Adipocyte (in vitro differentiated cells): ENCODE measurements at regions not wholly inside any gene's neighbourhood (a gene's known extent, or its start where the extent isn't known, plus 50 kb on each side); places are given as distances from the start of the nearest gene placed in this dataset.
A peak's percentile ranks its signal among the peaks of the same experiment; 100 is the strongest.
"Not testable (repeated sequence)": the region's sequence is repeated elsewhere in the genome, so short reads cannot be mapped to it uniquely, and the experiment has no call there.

ENCODE experiments used
- DNase-seq: peaks from one replicate; pipeline ENCODE4 v3.0.0-alpha.2; 2015; ENCODE audit warnings: low read depth
- H3K27me3 ChIP-seq: replicated peaks from 2 replicates; pipeline ENCODE4 v1.7.0; 2013; ENCODE audit warnings: mild to moderate bottlenecking, low read length, moderate library complexity; ENCODE audit not compliant: control insufficient read depth, insufficient read depth
- H3K36me3 ChIP-seq: 2 replicates; pipeline ENCODE4 v1.7.0; 2013; ENCODE audit warnings: low read length, mild to moderate bottlenecking, moderate library complexity; ENCODE audit not compliant: control insufficient read depth, insufficient read depth, severe bottlenecking
- H3K4me1 ChIP-seq: 2 replicates; pipeline ENCODE4 v1.7.0; 2013; ENCODE audit warnings: mild to moderate bottlenecking, low read length, moderate library complexity; ENCODE audit not compliant: control insufficient read depth, insufficient read depth
- H3K4me3 ChIP-seq: 2 replicates; pipeline ENCODE4 v1.7.0; 2013; ENCODE audit warnings: mild to moderate bottlenecking, low read length, moderate library complexity
- H3K9ac ChIP-seq: 2 replicates; pipeline ENCODE4 v1.7.0; 2013; ENCODE audit warnings: mild to moderate bottlenecking, low read length, moderate library complexity
- H3K9me3 ChIP-seq: 2 replicates; pipeline ENCODE4 v1.7.0; 2013; ENCODE audit warnings: mild to moderate bottlenecking, low read length, moderate library complexity; ENCODE audit not compliant: control insufficient read depth

DNA sequence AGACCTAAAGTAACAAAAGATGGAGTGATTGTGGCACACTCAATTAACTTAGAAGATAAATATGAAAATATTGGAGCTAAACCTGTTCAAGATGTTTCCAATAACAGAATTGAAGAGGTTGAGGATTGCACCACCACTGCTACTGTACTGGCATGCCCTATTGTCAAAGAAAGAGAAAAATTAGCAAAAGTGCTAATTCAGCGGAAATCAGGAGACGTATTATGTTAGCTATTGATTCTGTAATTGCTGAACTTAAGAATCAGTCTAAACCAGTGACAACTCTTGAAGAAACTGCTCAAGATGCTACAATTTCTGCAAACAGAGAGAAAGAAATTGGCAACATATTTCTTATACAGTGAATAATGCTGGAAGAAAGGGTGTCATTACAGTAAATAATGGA is 754.4 kb downstream of the CDH18 start:
- H3K9ac ChIP-seq = no peak overlapping the region
- no peaks in the 10 kb centered on the region for H3K36me3 ChIP-seq
- H3K4me1 ChIP-seq = no peaks in the 10 kb centered on the region
- no peak overlapping the region for H3K4me3 ChIP-seq
- no peaks in the 10 kb centered on the region for H3K9me3 ChIP-seq
- no peak for DNase-seq
- H3K27me3 ChIP-seq = no peaks in the 10 kb centered on the region

DNA sequence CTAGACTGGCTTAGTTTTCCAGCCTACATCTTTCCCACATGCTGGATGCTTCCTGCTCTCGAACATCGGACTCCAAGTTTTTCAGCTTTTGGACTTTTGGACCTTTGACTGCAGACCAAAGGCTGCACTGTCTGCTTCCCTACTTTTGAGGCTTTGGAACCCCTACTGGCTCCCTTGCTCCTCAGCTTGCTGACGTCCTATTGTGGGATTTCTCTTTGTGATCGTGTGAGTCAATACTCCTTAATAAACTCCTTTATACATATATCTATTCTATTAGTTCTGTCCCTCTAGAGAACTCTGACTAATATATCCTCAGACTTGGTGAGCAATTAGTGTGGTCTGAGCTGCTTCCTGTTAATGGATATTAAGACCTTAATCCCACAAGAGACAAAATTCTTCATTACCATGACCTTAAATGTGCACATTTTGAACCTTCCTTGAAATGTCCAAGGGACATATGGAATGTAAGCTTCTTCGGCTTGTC is 752.9 kb downstream of the CDH18 start:
- no peak overlapping the region for H3K4me3 ChIP-seq
- DNase-seq = no peak
- no peaks in the 10 kb centered on the region for H3K4me1 ChIP-seq
- H3K9me3 ChIP-seq = no peaks in the 10 kb centered on the region
- no peaks in the 10 kb centered on the region for H3K36me3 ChIP-seq
- H3K9ac ChIP-seq = no peak overlapping the region
- H3K27me3 ChIP-seq = no peaks in the 10 kb centered on the region

DNA sequence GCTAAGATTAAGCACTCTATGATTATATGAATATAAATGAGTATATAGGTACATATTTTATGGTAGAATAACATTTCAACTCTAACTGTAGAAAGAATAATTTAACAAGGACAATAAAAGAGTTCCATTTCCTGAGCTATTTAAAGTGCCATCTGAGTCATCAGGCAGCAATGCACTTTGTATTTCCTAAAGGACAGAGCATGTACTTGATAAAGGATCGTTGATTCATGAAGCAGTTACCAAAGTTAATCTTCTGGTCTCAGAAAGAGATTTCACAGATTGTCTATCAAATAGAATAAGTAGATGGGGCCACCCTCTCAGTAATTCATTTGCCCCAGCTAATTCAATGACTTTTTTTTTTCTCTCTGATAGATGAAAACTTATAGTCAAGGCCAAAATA is 747.8 kb downstream of the CDH18 start:
- Histone ChIP-seq H3K36me3 (no peaks in the 10 kb centered on the region), H3K4me1 (no peaks in the 10 kb centered on the region), H3K9me3 (no peaks in the 10 kb centered on the region), H3K9ac (no peak overlapping the region), H3K4me3 (no peak overlapping the region), H3K27me3 (no peaks in the 10 kb centered on the region)
- peak; percentile 60 for DNase-seq

DNA sequence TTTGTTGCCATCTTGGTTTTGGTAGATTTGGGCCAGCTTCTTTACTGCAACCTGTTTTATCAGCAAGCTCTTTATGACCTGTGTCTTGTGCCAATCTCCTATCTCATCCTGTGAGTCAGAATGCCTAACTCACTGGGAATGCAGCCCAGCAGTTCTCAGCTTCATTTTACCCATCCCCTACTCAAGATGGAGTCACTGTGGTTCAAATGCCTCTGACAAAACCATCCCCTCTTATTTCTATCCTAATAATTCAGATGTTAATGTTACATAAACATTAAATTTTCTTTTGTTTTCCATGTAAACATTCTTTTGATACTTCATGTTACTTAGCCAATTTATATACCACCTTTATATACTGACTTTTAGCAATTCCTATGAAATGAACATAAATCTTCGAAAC is 746.3 kb downstream of the CDH18 start:
- Histone ChIP-seq H3K36me3 (no peaks in the 10 kb centered on the region), H3K4me3 (no peak overlapping the region), H3K27me3 (no peaks in the 10 kb centered on the region), H3K9ac (no peak overlapping the region), H3K9me3 (no peaks in the 10 kb centered on the region), H3K4me1 (no peaks in the 10 kb centered on the region)
- no peak for DNase-seq

DNA sequence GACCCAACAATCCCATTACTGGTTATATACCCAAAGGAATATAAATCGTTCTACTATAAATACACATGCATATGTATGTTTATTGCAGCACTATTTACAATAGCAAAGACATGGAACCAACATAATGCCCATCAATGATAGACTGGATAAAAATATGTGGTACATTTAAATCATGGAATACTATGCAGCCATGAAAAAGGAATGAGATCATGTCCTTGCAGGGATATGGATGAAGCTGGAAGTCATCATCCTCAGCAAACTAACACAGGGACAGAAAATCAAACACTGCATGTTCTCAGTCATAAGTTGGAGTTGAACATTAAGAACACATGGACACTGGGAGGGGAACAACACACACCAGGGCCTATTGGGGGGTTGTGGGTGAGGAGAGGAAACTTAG is 741.8 kb downstream of the CDH18 start:
- DNase-seq, H3K9me3 ChIP-seq, H3K4me1 ChIP-seq, H3K4me3 ChIP-seq, H3K27me3 ChIP-seq, H3K36me3 ChIP-seq, H3K9ac ChIP-seq: not testable (repeated sequence)

DNA sequence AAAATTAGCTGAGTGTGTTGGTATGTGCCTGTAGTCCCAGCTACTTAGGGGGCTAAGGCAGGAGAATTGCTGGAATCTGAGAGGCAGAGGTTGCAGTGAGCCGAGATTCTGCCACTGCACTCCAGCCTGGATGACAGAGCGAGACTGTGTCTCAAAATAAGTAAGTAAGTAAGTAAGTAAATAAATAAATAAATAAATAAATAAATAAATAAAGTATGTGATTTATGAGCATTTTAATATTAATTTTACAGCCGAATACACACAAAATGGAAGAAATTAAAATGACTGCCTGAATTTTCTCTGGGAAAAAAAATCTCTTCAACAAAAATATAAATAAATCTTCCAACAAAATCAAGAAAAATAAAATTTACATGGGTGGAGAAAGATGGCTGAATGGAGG is 740.7 kb downstream of the CDH18 start:
- Histone ChIP-seq H3K4me3 (no peak overlapping the region), H3K27me3 (no peaks in the 10 kb centered on the region), H3K9me3 (no peaks in the 10 kb centered on the region), H3K36me3 (no peaks in the 10 kb centered on the region), H3K4me1 (no peaks in the 10 kb centered on the region), H3K9ac (no peak overlapping the region)
- no peak for DNase-seq

DNA sequence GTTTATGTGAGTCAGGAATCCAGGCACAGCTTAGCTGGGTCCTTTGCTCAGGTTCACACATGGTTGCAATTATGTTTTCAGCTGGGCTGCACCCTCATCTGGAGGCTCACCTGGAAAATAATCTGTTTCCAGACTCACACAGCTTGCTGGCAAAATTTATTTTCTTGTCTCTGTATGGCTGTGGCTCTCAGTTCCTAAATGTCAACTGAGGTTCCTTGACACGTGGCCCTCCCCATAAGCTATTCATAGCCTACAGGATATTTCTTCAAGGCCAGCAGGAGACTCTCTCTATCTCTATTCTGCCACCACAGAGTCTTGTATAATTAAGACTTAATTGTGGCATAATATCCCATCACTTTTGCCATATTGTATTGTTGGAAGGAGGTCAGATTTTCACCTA is 732.0 kb downstream of the CDH18 start:
- no peaks in the 10 kb centered on the region for H3K4me1 ChIP-seq
- no peaks in the 10 kb centered on the region for H3K9me3 ChIP-seq
- H3K36me3 ChIP-seq = no peaks in the 10 kb centered on the region
- DNase-seq = no peak
- no peak overlapping the region for H3K4me3 ChIP-seq
- H3K27me3 ChIP-seq = no peaks in the 10 kb centered on the region
- no peak overlapping the region for H3K9ac ChIP-seq

DNA sequence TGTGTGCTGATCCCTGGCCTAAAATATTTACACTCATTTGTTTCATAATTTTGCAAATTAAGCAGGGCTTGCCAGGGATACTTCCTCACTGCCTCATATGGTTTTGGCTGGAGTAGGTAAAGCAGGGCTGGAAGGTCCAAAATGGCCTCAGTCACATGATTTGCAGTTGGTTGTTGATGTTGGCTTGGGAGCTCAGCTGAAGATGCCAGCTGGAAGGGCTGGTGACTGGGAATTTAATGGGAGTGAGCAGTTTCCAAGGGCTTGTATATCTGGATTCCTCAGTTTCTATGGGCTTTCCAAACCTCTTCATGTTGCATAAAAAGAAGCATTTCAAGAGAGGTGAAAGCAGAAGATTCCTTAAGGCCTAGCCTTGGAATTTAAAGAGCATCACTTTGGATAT is 729.3 kb downstream of the CDH18 start:
- Histone ChIP-seq H3K36me3 (no peaks in the 10 kb centered on the region), H3K9me3 (no peaks in the 10 kb centered on the region), H3K9ac (no peak overlapping the region), H3K4me1 (no peaks in the 10 kb centered on the region), H3K4me3 (no peak overlapping the region), H3K27me3 (no peaks in the 10 kb centered on the region)
- DNase-seq = no peak

DNA sequence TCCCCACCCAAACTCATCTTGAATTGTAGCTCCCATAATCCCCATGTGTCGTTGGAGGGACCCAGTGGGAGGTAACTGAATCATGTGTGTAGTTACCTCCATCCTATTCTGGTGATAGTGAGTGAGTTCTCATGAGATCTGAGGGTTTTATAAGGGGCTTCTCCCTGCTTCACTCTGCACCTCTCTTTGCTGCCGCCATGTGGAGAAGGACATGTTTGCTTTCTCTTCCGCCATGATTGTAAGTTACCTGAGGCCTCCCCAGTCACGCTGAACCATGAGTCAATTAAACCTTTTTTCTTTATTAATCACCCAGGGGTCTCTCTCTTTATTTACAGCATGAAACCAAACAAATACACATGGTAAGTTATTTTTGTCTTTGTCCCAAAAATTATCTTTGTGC is 726.1 kb downstream of the CDH18 start:
- Histone ChIP-seq H3K9ac (no peak overlapping the region), H3K27me3 (no peaks in the 10 kb centered on the region), H3K4me3 (no peak overlapping the region), H3K36me3 (no peaks in the 10 kb centered on the region), H3K4me1 (no peaks in the 10 kb centered on the region), H3K9me3 (no peaks in the 10 kb centered on the region)
- DNase-seq = no peak

DNA sequence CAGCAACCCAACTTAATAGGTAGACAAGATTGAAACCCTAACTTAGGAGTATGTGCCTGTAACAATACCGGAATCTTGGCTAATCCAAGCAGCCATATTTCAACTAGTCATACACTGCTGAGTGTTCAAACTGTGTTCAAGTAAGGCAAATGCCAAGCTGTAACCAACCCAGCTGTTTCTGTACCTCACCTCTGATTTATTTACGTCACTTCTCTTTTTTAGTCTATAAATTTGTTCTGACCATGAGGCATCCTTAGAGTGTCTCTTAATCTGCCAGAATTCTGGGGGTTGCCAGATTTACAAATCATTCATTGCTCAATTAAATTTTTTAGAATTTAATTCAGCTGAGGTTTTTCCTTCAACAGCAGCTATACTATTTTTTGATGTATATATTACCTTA is 723.2 kb downstream of the CDH18 start:
- Histone ChIP-seq H3K36me3 (no peaks in the 10 kb centered on the region), H3K4me1 (no peaks in the 10 kb centered on the region), H3K9ac (no peak overlapping the region), H3K4me3 (no peak overlapping the region), H3K27me3 (no peaks in the 10 kb centered on the region), H3K9me3 (no peaks in the 10 kb centered on the region)
- DNase-seq = no peak

DNA sequence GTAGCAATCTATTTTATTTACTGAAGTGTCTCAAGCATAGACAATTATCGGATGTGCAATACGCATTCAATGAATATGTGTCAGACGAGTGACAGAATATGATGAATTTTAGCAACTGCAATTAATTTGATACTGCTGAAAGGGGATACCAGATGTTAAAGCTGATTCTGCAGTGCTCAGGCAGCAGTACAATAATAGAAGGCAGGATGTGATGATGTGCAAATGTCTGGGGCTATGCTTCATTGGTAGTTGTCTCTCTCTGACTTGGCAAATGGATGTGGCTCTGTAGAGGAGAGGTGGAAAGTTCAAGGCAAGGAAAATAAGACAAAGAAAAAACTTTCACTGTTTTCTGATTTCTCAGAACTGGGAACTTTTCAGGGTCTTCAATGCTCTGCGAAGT is 721.2 kb downstream of the CDH18 start:
- Histone ChIP-seq H3K4me3 (no peak overlapping the region), H3K9me3 (no peaks in the 10 kb centered on the region), H3K9ac (no peak overlapping the region), H3K27me3 (no peaks in the 10 kb centered on the region), H3K4me1 (no peaks in the 10 kb centered on the region), H3K36me3 (no peaks in the 10 kb centered on the region)
- no peak for DNase-seq

DNA sequence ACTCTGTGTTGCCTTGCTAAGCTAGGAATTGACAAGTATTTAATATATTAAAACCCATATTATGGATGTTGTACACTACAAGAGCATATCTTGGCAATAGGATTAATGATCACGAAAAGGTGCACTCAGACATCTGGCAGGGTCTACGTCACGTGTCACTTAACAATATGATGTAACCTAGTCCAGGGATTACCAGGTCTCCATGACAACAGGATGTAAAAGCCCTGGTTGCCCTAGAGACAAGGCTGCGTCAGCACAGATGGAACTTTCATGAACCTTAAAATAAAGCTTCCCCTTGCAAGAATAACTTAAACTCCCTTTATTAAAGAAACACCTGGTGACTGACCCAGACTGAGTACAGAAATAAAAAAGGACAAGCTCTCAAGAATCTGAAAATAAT is 717.8 kb downstream of the CDH18 start:
- H3K27me3 ChIP-seq = no peaks in the 10 kb centered on the region
- H3K36me3 ChIP-seq = no peaks in the 10 kb centered on the region
- no peaks in the 10 kb centered on the region for H3K9me3 ChIP-seq
- no peaks in the 10 kb centered on the region for H3K4me1 ChIP-seq
- H3K9ac ChIP-seq = no peak overlapping the region
- no peak for DNase-seq
- no peak overlapping the region for H3K4me3 ChIP-seq
